22Rv1 (cell line): ENCODE measurements at regions not wholly inside any gene's neighbourhood (a gene's known extent, or its start where the extent isn't known, plus 50 kb on each side); places are given as distances from the start of the nearest gene placed in this dataset.

ENCODE experiments used
- CTCF ChIP-seq: fragments of 450-650 bp; IDR thresholded peaks from 2 replicates; pipeline ENCODE4 v1.5.1; 2017; ENCODE audit warnings: mild to moderate bottlenecking
- ZFX ChIP-seq: fragments of 450-650 bp; IDR thresholded peaks from 2 replicates; pipeline ENCODE4 v1.6.1; 2017; ENCODE audit warnings: antibody characterized with exemption, borderline replicate concordance

- TF ChIP-seq CTCF (no peak), ZFX (no peak)
These were observed 564.9 kb upstream of the TUSC1 start for GRCh38 chr9:26243029-26243697.
